Limb (tissue), 2 donors: ENCODE measurements at regions not wholly inside any gene's neighbourhood (a gene's known extent, or its start where the extent isn't known, plus 50 kb on each side); places are given as distances from the start of the nearest gene placed in this dataset.

Experiments used
- DNase-seq, 2 donors: peaks; one replicate each; pipeline ENCODE4 v3.0.0-alpha.2; 2016; ENCODE audit errors: extremely low spot score in 2 of 2

DNA sequence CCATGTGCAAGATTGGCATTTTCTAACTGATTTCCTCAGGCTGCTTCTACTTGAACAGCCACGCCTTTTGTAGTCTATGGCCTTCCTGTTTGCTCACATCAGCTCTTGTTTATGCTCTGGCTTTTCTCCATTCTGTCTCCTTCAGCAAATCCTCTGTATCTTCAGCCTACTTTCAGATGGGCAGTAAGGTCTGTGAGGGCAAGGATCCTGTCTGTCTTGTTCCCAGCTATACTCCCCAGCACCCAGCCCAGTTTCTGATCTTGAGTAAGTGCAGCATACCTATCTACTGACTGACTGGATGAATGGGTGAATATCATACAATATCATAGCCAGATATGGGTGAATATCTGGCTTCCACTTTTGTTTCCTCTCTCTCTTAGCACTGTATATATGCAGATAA, 438.1 kb downstream of the LMO4 start:
- no peak for DNase-seq

DNA sequence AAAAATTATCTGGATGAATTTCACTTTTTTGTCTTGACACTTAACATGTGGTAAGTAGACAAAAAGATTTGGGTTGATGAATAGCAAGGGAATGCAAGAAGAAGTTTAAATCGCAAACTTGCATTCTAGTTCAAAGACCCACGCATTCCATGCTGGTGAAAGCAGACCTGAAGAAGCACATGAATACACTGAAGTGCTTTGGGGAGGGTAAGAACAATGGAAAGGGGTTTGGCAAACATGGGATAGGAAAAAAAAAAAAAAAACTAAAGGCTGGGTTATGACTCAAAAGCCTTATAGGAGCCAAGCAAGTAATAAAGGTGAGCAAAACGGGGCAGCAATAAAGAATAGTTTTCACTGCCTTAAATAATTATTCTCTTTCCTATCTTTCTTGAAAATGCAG, 450.2 kb downstream of the LMO4 start:
- DNase-seq: no peak

DNA sequence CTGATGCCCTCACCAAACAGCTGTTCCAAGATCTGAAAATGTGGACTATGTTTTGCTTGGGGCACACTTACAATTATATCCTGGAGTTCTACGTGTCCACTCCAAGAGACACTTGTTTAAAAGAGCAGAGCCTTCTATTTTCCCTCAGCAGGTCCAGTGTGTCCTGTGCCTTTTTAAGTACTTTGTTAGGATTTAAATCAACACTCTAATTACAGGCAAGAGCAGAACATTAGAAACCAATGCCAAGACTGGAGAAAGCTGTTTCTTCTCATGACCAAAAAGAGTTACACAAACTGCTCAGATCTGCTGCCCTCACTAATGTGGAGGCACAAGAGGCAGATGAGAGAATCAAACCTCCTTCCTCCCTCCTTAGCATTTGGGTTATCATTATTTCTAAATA, 452.9 kb downstream of the LMO4 start:
- no peak for DNase-seq

DNA sequence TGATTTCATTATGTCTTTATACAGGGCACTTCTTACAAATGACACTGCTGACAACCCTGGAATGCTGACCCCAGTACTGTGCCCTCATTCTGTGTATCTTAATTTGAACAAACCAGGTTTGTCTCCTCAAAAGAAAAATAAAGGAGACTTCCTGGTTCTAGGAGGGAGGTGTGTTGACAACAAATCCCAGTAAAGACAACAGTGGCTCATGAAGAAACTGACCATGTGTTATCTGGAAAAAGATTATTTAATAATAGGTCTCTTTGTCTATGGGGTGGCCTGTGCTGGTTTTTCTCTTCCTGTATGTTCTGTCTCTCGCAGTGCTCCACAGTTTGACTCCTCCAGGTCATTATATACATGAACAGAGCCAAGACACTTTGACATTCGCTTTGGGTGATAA, 454.6 kb downstream of the LMO4 start:
- DNase-seq: no peak

DNA sequence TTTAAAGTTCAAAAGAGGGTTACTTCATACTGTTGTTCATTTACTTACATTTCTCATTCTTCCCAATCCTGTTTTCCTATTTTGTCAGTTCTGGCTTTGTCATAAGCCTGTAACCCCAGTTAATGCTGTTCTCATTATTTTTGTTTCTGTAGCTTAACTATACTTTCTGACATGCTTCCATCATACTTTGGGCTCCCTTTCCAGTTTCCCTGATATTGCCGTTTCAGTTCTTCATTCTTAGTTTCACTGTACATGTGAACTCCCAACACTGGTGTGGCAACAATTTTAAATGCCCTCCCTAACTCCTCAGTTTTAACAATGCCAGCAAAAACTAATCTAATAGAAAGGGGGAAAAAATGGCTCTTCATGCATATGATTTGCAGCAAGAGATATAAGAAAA, 456.7 kb downstream of the LMO4 start:
- no peak for DNase-seq

DNA sequence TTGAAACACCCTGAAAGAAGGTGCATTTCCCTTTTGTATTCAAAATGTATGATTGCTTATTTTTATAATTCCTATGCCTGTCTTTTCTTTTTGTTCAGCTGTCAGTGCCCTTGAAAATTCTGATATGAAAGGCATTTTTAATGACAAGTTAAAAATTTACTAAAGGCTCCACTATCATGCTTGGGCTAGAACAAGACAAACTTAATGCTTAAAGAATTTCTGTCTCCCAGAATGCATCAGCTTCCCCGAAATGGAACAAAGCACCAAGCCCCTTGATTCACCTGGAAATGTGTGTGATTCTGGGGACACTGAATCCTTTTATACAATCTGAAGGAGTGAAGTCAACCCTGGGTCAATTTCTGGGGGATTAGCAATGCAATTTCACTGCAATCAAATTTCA, 457.5 kb downstream of the LMO4 start:
- no peak for DNase-seq

DNA sequence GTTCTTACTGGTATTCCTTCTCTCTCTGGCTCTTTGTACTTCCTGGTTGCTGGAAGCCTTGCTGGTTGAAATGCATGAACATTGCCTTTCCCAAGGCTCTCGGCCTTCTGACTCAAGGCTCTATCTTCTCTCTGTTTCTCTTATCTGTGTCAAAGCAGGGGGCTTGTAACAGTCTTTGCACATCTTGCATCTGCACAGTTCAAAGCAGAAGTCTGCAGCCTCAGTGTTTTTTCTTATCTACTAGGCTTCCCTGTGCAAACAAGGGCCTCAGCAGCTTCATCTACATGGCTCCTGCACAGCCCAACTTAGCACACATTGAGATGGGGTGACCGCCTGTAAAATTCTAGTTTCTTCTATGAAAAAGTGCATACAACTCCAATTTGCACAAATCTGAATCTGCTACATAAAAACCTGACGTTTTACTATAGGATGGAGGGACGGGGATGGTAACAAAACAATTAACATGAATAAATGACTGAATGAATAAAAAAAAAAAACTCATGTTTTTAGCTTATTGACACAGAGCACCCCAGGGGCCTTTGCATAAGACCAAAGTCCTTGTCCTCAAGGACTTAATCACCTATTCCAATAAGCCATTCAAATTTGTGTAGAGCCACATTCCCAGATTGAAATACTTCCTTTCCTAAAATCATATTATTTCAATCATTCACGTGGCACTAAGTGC, 458.3 kb downstream of the LMO4 start:
- no peak for DNase-seq

DNA sequence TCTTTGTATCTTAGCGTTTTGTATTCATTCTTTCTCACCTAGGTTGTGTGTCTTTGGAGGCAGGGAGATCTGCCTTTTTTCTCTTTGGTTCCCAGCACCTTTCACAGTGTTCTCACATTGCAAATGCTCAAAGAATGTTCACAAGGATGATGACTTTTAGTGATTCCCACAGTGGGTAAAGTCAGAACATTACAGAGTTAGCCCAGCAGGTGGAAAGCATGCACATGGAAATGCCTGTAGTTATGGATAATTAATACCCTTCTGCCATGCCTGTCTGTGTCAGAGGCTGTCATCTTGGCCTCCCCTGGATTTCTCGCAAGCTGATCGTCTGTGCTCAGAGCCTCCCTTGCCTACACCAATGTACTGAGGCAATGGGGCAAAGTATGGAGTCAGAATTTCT, 458.9 kb downstream of the LMO4 start:
- DNase-seq: no peak

DNA sequence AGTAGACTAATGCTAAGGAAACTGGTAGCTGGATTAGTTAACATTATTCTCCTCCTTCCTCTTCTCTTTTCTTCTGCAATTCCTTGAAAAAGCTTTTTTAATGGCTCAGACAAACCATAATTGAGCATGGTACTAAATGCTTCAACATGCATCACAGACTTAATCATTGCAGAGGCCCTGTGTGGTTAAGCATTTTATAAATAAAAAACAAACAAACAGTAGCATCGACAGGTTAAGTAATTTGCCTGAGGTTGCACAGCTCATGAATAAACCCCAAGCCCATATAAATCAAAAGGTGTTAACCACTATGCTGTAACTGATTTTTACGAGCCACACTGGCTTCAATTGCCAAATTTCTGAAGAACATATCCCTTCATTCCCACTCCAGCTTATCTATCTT, 462.1 kb downstream of the LMO4 start:
- no peak for DNase-seq

DNA sequence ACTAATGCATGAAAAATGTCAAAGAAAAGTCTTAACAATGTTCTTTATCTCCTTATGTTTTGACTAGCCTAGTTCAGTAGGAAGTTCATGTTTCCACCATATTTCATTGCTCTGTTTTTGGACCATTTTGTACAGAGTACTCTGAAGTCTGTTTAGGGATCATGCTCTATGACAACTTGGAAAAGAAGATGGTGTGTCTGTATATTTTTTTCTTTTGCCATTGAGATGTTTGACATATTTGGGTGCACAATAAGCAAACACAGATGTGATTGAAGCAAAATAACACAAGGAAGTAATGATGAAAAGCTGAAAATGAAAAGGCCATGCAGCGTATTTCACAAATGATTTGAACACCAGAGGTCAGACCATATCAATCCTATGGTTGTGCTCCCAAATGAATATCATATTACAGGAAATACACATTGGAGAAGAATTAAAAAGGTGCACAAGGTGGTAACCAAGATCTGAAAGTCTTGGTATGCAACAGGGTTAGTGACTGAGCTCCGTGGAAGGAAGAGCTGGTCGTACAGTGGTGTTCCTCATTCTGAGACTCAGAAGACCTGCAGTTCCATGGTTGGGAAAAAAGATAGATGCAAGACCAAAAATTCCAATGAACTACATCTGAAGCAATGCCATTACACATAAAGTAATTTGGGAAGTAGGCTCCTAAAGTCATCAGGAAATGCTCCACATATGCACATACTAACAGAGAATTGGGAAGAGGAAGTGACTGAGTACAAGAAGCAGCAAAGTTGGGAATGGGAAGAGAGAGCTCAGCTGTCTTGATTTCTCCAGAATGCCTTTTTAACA, 463.5 kb downstream of the LMO4 start:
- no peak for DNase-seq

DNA sequence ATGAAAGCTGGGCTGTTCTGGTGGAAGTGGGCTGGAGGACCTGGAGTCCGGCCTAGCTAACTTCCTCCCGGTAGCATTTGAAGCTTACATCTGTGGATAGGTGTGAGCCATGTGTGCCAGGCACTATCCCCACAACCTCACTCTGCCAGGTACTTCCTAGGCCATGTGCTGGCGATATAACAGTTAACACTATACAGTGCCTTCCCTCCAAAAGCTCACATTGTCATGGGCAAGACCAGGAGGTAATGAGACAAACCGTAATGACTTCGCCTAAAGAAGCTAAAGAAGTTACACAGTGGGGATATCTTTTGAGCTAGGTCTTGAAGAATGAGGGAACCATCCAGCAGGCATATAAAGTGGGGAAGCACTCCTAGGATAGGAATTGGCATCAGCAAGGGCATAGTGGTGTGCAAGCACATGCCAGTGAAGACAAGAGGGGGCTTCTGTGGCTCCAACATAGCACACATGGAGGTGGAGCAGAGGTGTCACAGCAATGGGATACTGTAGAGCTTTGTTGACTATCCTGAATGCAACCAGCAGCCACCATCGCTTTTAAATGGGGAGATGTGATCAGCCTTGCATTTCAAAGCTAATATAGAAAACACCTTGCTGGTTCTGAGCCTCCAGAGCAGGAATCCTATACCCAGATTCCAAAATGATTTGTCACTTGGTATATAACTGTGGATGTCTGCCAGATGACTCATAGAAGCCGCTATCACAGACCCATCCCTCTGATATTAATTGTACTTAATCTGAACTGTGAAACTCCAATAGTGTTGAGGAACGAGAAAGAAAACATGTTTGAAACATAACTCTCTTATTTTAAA, 466.3 kb downstream of the LMO4 start:
- no peak for DNase-seq

DNA sequence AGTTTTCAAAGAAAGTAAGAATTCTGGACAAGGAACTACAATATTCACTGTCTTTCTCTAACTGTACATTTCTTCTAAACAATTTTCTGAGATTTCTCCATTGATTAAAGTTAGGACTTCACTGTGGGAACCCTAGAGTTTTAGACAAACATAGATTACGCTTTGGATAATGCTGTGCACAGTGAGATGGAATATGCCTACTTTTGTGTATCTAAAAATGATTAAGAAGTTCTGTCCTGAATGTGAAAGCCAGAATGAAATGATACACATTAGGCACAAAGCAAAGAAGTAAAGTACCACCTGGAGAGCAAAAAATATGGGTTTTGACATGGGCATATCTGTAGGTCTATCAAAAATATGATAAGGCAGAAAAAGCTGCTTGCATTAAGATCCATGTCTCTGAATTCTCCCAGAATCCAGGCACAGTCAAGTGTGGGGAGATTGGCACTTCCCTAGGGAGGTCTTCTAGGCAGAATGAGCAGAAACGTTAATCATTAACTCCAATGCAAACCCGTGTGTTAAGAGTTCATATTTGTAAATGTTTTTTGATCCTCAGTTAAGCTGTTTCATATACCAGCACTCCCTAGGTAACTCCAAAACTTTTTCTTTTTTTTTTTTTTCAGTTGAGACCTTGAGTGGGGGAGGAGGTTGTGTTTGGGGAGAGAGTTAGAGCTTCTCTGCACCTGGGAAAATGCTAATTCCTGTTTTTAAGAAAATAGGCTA, 467.1 kb downstream of the LMO4 start:
- no peak for DNase-seq

DNA sequence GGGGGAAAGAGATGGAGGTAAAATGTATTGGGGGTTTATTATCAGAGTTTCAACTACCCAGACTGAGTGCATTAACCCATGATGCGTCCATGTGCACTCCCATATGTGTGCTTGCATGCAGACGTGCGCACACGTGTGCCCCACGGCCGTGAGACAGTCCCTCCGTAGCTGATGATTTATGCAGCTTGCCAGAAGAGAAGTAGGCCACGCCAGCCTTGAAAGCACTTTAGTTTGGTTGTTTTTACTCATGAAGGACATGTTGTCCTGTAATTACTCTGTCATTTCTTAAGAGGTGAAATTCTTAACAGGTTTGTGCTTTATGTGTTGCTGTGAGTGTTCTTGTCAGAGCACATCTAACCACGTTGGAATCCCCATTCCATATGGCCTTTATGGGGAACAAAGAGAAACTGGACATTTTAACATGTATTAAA, 467.8 kb downstream of the LMO4 start:
- DNase-seq: no peak

DNA sequence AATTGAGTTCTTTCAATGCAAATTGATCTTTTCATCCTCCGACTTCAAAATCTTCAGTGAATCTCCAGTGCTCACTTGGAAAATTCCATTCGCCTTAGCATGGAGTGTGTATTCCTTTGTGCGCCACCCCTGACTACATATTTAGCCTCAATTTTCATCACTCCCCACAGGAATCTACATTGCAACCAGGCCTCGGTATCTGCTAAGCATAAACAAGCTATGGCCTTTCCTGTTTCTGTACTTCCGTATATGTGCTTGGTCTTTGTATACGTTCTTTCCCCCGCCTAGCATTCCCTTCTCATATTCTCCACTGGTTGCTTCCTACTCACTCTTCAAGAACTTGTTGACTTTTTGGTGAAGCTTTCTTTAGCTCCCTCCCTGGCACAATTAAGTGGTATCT, 470.8 kb downstream of the LMO4 start:
- DNase-seq: no peak

DNA sequence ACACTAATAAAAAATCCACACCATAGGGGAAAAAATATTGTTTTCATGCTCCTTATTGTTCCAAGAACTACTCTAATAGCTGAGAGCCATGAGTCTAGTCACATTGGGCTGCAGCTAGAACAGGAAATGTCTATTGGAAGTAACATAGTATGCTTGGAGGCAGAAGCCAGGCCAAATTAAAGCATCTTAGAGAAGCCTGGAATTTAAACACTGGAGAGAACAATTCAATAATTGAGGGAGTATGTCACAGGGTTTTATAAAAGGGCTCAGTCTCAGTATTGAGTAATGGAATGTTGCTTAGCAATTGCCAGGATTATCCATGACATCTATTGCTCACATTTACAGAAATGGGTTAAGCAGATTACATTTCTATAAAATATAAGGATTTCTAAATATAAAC, 471.3 kb downstream of the LMO4 start:
- DNase-seq: no peak

DNA sequence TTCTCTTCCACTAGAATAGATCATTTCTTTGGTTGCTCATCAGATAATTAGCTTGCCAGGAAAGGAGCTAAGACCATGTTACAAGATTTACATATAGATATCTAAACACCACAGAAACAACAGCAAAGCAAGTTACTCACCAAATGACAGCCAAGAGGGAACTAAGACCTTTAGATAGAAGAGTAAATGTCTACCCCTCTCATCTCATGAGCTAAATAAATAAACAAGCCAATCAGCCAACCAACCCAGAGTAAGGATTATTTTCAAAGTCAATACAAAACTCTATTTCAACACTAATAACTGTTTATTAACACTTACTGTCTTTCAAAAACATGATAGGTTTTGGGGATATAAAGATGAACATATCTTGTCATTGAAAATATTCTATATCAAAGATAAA, 474.7 kb downstream of the LMO4 start:
- no peak for DNase-seq

DNA sequence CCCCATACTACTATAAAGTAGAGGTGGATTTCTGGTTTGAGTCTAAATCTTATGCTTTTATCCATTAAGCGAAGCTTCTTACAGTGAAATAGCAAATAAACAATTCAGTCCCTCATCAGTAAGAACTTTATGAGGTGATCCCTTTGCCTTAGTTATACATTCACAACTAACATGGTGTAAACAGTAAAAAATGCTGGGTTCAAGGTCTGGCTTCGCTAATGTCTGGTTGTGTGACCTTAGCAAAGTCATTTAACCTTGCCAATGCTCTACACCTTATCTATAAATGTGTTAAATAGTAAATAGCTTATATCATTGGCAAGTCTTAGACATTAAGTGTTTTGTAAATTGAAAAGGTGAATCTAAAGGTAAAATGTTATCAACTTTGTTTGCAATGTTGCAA, 475.4 kb downstream of the LMO4 start:
- no peak for DNase-seq

DNA sequence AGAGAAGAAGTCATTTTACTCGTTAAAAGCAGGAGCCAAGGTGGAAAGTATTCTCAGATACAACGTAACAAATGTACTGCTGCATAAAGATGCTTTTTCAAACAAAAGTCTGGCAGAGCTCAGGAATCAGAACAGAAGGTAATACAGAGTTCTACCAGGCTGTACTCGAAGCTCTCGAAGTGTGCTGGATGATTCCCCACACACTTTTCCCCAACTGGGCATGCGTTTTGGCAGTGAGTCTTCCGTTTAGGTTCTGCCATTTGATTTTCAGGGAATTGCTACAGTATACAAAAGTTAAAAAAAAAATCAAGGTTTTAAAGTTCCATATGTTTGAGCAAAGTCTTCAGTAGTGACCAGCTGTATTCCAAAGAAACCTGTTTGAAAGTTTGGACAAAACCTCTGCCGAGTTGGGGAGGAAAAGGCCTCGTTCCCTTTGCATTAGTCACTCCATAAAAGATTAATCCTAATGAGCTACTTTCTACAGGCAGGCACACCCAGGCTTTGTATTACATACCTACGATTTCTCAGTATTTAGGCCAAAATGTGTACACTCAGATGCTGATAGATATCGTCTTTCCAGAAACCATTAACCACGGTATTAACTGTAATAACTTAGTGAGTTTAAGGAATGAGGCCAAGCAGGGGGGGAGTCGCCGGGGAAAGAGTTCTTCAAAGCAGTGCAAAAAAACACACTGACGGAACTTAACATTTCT, 477.1 kb downstream of the LMO4 start:
- DNase-seq: peak; percentile 37 to 46

DNA sequence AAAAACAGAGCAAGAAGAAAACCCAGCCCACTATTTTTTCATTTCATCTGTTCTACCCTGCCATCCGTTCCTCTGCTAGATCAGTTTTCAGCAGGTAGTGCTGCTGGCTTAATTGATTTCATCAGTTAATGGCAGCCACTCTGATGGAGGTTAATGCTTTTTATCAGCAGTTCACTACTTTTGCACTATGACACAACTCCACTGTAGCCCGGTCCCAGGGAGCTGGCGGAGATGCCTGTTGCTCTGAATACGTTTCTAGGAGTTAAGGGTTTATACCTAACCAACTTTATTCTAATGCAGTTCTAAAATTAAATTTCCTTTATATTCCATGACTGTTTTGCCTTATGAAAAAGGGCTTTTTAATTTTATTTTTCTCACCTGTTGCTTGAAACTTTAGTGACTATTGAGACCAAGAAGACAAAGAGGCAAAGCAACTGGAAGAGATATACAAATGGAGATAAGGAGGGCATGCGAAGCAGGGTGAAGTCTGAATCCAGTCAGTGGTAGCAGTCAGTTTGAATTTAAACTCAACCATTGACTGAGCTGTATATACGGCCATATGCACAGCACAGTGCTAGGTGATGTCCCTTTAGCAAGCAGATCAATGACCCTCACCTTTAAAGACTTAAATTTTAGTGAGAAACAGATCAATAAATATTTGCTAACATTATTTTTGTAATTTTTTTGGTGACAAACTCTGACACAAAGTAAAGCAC, 477.9 kb downstream of the LMO4 start:
- no peak for DNase-seq

DNA sequence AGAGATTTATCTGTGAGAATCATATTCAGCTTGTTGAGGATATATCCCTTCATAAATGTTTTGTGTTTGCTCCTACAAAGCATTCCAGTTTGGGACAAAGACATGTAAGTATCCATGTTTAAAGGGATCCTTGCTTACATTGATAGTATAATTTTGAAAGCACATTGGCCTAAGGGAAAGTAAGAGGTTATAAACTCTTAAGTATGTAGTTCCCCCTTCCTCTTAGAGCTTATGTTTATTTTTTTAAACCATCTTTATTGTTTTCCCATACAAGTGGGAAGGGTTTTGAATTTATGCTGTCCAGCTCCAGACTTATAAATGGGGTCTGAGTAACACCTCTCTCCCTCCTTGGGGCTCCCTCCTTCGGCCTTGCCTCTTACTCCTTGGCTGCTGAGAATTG, 481.5 kb downstream of the LMO4 start:
- no peak for DNase-seq
